Fibroblast of lung (primary cell): ENCODE measurements at regions not wholly inside any gene's neighbourhood (a gene's known extent, or its start where the extent isn't known, plus 50 kb on each side); places are given as distances from the start of the nearest gene placed in this dataset.

Experiments
- CTCF ChIP-seq, 2 donors: IDR thresholded peaks in 1 of 2; conservative IDR thresholded peaks in 1 of 2; 1 replicate in 1 of 2; 2 replicates in 1 of 2; pipeline ENCODE4 v1.5.1; 2011 to 2012; ENCODE audit warnings: low read length in 2 of 2, control low read depth in 1 of 2, inconsistent platforms in 1 of 2, low read depth in 1 of 2, mild to moderate bottlenecking in 1 of 2
- EZH2 ChIP-seq: IDR thresholded peaks from 2 replicates; pipeline ENCODE4 v1.5.1; 2012; ENCODE audit warnings: low read length, control low read depth, mild to moderate bottlenecking; ENCODE audit errors: missing control alignments

GRCh38 chr5:16326137-16326536 lies 139.5 kb downstream of the ZNF622 start:
- TF ChIP-seq CTCF (conservative IDR thresholded peaks at IDR 0.05 in 1 of 2, IDR thresholded peaks at IDR 0.05 in 1 of 2; ENCODE audit: low read depth in 1 of 2, low read length in 2 of 2), result no peak
- no peak for TF ChIP-seq EZH2
